Breast epithelium (tissue), 4 donors: ENCODE measurements at regions not wholly inside any gene's neighbourhood (a gene's known extent, or its start where the extent isn't known, plus 50 kb on each side); places are given as distances from the start of the nearest gene placed in this dataset.

ENCODE experiments used
- DNase-seq, 2 donors: peaks; one replicate each; pipeline ENCODE4 v3.0.0-alpha.2; 2019; ENCODE audit warnings: low spot score in 2 of 2
- H3K27ac ChIP-seq, 2 donors: fragments of 200-600 bp; sonication (generic) in 1 of 2; one replicate each; pipeline ENCODE4 v1.5.1; 2016 to 2019; ENCODE audit warnings: mild to moderate bottlenecking in 1 of 2
- H3K27me3 ChIP-seq, 2 donors: fragments of 200-600 bp; sonication (generic) in 1 of 2; one replicate each; pipeline versions ENCODE4 v1.5.1 to v1.6.0; 2017 to 2019; ENCODE audit warnings: control low read depth in 1 of 2, mild to moderate bottlenecking in 1 of 2
- H3K36me3 ChIP-seq: fragments of 200-600 bp; one replicate; pipeline ENCODE4 v1.5.1; 2019
- H3K4me1 ChIP-seq, 2 donors: fragments of 200-600 bp; sonication (generic); one replicate each; pipeline ENCODE4 v1.5.1; 2016 to 2019; ENCODE audit warnings: control low read depth in 1 of 2
- H3K4me3 ChIP-seq, 3 donors: fragments of 200-600 bp; sonication (generic); 1 replicate in 2 of 3; 2 replicates in 1 of 3; pipeline ENCODE4 v1.5.1; 2016 to 2019; ENCODE audit warnings: mild to moderate bottlenecking in 3 of 3, moderate library complexity in 2 of 3
- H3K9me3 ChIP-seq, 2 donors: fragments of 200-600 bp; sonication (generic) in 1 of 2; one replicate each; pipeline ENCODE4 v1.5.1; 2016 to 2019; ENCODE audit warnings: control low read depth in 1 of 2
- CTCF ChIP-seq, 3 donors: fragments of 450-650 bp; IDR thresholded peaks; one replicate each; pipeline ENCODE4 v1.5.1; 2016 to 2017; ENCODE audit warnings: antibody characterized with exemption in 3 of 3, mild to moderate bottlenecking in 3 of 3, moderate library complexity in 3 of 3
- POLR2A ChIP-seq: fragments of 450-650 bp; IDR thresholded peaks from one replicate; pipeline ENCODE4 v1.6.1; 2016; ENCODE audit warnings: antibody characterized with exemption, mild to moderate bottlenecking, moderate library complexity
- POLR2AphosphoS5 ChIP-seq, 3 donors: sonication (generic); formaldehyde crosslinking; IDR thresholded peaks; one replicate each; pipeline ENCODE4 v1.6.1; 2017; ENCODE audit warnings: antibody characterized with exemption in 3 of 3
- intact Hi-C: fragments of 100-400 bp; cut with DNase I; formaldehyde crosslinking; loops from one replicate; pipeline ENCODE4 v1.15.1; 2023; ENCODE audit warnings: low total_unique reads

GRCh38 chr5:42951293-42951840 is 88.8 kb downstream of the ANXA2R start:
- H3K36me3 ChIP-seq = no peaks in the 10 kb centered on the region
- H3K27ac ChIP-seq = peak overlapping the region; percentile 95
- H3K9me3 ChIP-seq = peaks cover 20 to 25% of the 10 kb centered on the region in 2 donors
- no peak for TF ChIP-seq POLR2A
- TF ChIP-seq POLR2AphosphoS5 (IDR thresholded peaks at IDR 0.05) = peak in 1 of 3 donors; percentile 16
- no peak for TF ChIP-seq CTCF (IDR thresholded peaks at IDR 0.05)
- intact Hi-C loops = no loop called here
- DNase-seq = no peak
- H3K27me3 ChIP-seq = peaks cover 0 to 30% of the 10 kb centered on the region in 2 donors
- H3K4me3 ChIP-seq = peak overlapping the region; percentile 60 to 85 (median 64)
- H3K4me1 ChIP-seq = no peaks in the 10 kb centered on the region

- TF ChIP-seq CTCF (IDR thresholded peaks at IDR 0.05) (no peak), POLR2A (peak; percentile 20), POLR2AphosphoS5 (IDR thresholded peaks at IDR 0.05) (peak; percentile 22 to 82 (median 64))
- Histone ChIP-seq H3K36me3 (no peaks in the 10 kb centered on the region), H3K27me3 (peaks cover 0 to 30% of the 10 kb centered on the region in 2 donors), H3K9me3 (peaks cover 20 to 25% of the 10 kb centered on the region in 2 donors), H3K4me3 (peak overlapping the region; percentile 60 to 85 (median 64)), H3K4me1 (no peaks in the 10 kb centered on the region), H3K27ac (peak overlapping the region; percentile 95)
- intact Hi-C loops = no loop called here
- DNase-seq = peak in 1 of 2 donors; percentile 79
Measured at GRCh38 chr5:42950456-42951292, 89.4 kb downstream of the ANXA2R start.

- intact Hi-C loops = no loop called here
- peaks cover 0 to 30% of the 10 kb centered on the region in 2 donors for H3K27me3 ChIP-seq
- H3K4me1 ChIP-seq = no peaks in the 10 kb centered on the region
- H3K9me3 ChIP-seq = peaks cover 20 to 25% of the 10 kb centered on the region in 2 donors
- peak overlapping the region; percentile 60 to 85 (median 64) for H3K4me3 ChIP-seq
- no peak for DNase-seq
- H3K27ac ChIP-seq = peak overlapping the region; percentile 95
- H3K36me3 ChIP-seq = no peaks in the 10 kb centered on the region
- TF ChIP-seq CTCF (IDR thresholded peaks at IDR 0.05) = no peak
- TF ChIP-seq POLR2A = no peak
- TF ChIP-seq POLR2AphosphoS5 (IDR thresholded peaks at IDR 0.05) = no peak
Measured at GRCh38 chr5:42950116-42950455, 90.0 kb downstream of the ANXA2R start.

- no peaks in the 10 kb centered on the region for H3K36me3 ChIP-seq
- H3K27me3 ChIP-seq = peaks cover 0 to 30% of the 10 kb centered on the region in 2 donors
- no peaks in the 10 kb centered on the region for H3K4me1 ChIP-seq
- H3K9me3 ChIP-seq = peaks cover 19 to 20% of the 10 kb centered on the region in 2 donors
- intact Hi-C loops = loop anchor here (5.0 kb wide), 1 partner anchor 448 kb away; no protein-coding TSS in a partner anchor
- H3K27ac ChIP-seq = peak overlapping the region; percentile 45 to 95
- TF ChIP-seq CTCF (IDR thresholded peaks at IDR 0.05) (peak in 2 of 3 donors; percentile 32 to 46), POLR2AphosphoS5 (IDR thresholded peaks at IDR 0.05) (peak in 2 of 3 donors; percentile 35 to 59), POLR2A (no peak)
- DNase-seq = no peak
- H3K4me3 ChIP-seq = peak overlapping the region; percentile 60 to 85 (median 64)
Measured at GRCh38 chr5:42949348-42950115, 90.6 kb downstream of the ANXA2R start.
